GM19467 (cell line): ENCODE measurements at regions not wholly inside any gene's neighbourhood (a gene's known extent, or its start where the extent isn't known, plus 50 kb on each side); places are given as distances from the start of the nearest gene placed in this dataset.

Source experiments
- ATAC-seq: cut with Tn5 transposase; IDR thresholded peaks from one replicate; pipeline ENCODE4 v1.9.1; 2021; ENCODE audit warnings: mild to moderate bottlenecking, moderate library complexity; ENCODE audit not compliant: unreplicated experiment

DNA sequence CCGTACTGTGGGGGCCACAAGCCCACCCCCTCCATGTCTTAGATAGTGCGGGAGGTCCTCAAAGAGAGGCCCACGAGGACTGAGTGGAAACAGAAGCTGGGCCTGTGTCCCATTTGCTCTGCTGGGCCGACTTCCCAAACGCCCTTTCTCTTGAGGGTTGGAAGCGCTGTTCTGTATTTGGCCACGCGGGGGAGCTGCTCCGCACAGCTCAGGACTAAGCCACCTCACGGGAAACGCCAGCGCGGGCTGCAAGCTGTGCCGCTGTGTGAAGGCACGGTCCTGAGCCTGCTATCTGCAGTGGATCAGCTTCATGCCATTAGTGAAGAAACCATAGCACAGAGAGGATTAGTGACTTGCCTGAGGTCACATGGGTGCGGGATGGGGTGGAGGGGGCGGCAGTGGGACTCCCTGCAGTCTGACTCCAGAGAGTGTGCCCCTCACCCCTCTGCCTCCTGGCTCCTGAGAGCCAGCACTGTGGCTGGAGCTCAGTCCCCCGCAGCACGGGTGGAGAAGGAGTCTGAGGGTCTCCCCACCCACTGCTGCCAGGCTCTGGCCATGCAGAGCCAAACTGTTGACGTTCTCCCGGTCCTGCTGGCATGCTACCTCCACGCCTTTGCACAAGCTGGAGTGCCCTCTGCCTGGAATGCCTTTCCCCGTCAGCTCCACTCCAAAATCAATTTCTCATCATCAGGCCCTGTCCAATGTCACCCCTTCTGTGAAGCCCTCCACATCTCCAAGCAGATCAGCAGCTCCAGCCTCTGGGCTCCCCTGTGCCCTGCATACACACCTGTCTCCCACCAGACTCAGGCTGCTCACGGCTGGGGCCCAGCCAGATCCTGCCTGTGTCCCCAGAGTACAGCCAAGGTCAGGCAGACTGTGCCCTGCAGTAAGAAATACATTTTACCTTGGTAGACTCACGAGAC, 51.5 kb upstream of the LRRC32 start:
- peak; percentile 76 for ATAC-seq

DNA sequence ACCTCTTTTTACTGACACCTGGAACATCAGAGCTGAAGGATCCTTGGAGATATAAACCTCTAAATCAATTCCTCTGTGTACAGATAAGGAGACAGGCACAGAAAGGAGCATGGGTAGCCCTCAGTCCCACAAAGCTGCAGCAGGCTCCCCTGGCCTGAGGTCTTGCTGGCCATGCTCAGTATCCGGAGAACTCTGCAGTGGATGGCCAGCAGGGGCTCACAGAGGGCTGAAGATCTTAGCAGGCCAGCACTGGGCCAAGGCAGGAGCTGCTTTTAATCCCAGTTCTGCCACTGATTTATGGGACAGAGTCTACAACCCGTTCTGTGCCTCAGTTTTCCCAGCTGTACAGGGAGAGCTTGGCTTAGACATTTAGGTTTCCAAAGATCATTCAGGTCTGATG, 52.6 kb upstream of the LRRC32 start:
- ATAC-seq = no peak

DNA sequence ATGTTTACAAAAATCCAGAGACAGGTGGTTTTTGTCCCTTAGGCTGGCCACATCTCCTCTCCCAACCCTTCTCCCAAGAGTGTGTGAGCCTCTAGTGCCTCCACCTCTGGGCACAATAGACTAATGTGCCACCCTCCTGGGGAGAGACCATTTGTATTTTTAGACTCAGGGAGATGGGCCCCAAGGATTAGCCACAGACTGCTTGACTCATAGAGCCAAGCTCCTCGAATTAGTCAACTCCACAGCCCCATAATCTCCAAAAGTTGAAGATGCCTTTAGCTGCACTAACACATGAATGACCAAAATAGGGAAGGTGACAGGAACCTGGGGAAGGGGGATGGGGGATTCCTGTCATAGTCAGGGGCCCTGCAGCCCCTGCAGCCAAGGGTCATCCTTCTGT, 53.0 kb upstream of the LRRC32 start:
- no peak for ATAC-seq

DNA sequence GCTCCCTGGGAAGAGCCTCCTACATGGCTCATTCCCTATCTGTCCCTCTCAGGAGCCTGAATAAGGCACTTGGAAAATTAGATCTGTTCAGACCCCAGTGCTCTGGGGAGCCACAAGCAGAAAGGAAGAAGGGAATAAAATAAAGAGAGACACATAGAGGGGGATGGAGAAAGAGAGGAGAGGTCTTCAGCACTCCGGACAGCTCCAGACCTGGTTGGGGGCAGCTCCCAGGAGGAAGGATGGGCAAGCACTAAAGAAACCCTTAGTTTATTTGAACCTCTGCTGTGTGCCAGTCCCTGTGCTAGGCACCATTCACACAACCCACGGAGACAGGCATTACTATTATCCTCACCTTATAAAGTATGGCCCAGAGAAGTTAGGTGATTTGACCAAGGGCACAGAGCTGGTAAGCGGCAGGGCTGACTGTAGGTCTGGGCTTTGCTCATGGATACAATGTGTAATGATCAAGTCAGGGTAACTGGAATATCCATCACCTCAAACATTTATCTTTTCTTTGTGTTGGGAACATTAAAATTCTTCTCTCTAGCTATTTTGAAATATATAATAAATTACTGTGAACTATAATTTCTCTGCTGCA, 53.7 kb upstream of the LRRC32 start:
- no peak for ATAC-seq

GRCh38 chr11:76728227-76728626, 54.9 kb upstream of the TSKU start:
- ATAC-seq = no peak

- ATAC-seq = no peak
Measured at GRCh38 chr11:76728778-76729177, 54.4 kb upstream of the TSKU start.

GRCh38 chr11:76729214-76729613, 53.9 kb upstream of the TSKU start:
- no peak for ATAC-seq

DNA sequence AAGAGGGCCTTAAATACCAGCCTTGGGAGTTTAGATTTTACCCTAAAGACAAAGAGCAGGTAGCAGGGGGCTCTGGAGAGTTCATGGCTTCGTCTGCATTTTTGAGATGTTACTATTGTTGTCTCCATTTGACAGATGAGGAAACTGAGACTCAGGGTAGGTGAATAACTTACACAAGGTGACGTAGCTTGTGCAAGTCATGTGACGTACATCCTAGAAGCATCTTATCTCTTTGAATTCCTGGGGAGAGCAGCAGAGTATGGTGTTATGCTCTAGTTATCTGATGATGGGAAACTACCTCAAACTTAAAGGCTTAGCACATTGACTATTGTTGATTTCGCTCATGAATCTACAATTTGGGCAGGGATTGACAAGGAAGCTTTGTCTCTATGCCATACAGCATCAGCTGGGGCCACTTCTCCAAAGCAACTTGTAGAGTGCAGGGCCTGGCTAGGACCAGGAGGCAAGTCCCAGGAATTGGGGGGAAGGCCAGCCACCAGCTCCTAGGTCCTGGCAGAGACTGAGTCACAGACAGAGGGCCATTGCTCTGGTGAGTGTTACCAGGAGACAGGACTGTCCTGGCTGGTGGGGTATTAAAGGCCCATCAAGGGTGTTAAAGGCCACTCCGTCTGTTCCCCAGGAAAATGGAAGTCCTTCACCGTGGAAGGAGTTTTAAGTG, 52.1 kb upstream of the TSKU start:
- ATAC-seq = no peak

DNA sequence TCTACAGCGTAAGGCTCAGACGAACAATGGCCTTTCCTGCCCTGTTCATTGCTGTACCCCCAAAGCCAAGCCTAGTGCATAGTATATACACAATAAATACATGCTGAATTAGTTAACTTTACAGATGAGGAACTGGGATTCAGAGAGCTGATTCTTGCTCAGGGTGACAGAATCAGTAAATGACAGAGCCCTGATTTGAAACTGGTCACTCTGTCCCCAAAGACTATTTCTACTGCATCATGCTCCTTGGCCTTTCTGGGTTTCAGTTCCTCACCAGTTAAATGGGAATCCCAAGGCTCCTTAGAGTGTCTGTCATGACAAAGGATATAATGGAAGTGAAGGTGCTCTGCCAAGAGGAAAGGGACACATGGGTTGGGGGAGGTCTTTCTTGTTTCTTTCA, 50.5 kb upstream of the TSKU start:
- no peak for ATAC-seq
